GM19240 (cell line): ENCODE measurements at regions not wholly inside any gene's neighbourhood (a gene's known extent, or its start where the extent isn't known, plus 50 kb on each side); places are given as distances from the start of the nearest gene placed in this dataset.
"Not testable (repeated sequence)": the region's sequence is repeated elsewhere in the genome, so short reads cannot be mapped to it uniquely, and the experiment has no call there.

Experiments used
- DNase-seq: peaks from one replicate; pipeline ENCODE4 v3.0.0; 2011; ENCODE audit warnings: low spot score; ENCODE audit not compliant: insufficient read length

- no peak for DNase-seq
Observed at GRCh38 chr4:1572964-1573720, 111.0 kb downstream of the FAM53A start.

- no peak for DNase-seq
Observed at GRCh38 chr4:1572521-1572920, 111.6 kb downstream of the FAM53A start.

GRCh38 chr4:1572010-1572385 is 112.1 kb downstream of the FAM53A start:
- DNase-seq, result no peak

GRCh38 chr4:1571165-1572009 is 112.7 kb downstream of the FAM53A start:
- DNase-seq, result no peak

- no peak for DNase-seq
Observed at GRCh38 chr4:1570291-1571164, 113.6 kb downstream of the FAM53A start.

- DNase-seq, result no peak
Observed at GRCh38 chr4:1569461-1570151, 114.5 kb downstream of the FAM53A start.

- DNase-seq, result no peak
Observed at GRCh38 chr4:1568855-1569460, 115.2 kb downstream of the FAM53A start.

- DNase-seq, result no peak
Observed at GRCh38 chr4:1567808-1568581, 116.1 kb downstream of the FAM53A start.

GRCh38 chr4:1567519-1567807 is 116.7 kb downstream of the FAM53A start:
- DNase-seq, result no peak

GRCh38 chr4:1566838-1567518 is 117.1 kb downstream of the FAM53A start:
- DNase-seq, result no peak

GRCh38 chr4:1566301-1566837 is 117.7 kb downstream of the FAM53A start:
- DNase-seq, result not testable (repeated sequence)

- no peak for DNase-seq
Observed at GRCh38 chr4:1565598-1566295, 118.4 kb downstream of the FAM53A start.

GRCh38 chr4:1564535-1565375 is 119.4 kb downstream of the FAM53A start:
- DNase-seq, result no peak

GRCh38 chr4:1563768-1564485 is 120.2 kb downstream of the FAM53A start:
- DNase-seq, result no peak

- DNase-seq, result no peak
Observed at GRCh38 chr4:1563241-1563640, 120.9 kb downstream of the FAM53A start.

GRCh38 chr4:1562771-1563170 is 121.3 kb downstream of the FAM53A start:
- DNase-seq, result no peak

- DNase-seq, result no peak
Observed at GRCh38 chr4:1562371-1562770, 121.7 kb downstream of the FAM53A start.
